C4-2B (cell line): ENCODE measurements at regions not wholly inside any gene's neighbourhood (a gene's known extent, or its start where the extent isn't known, plus 50 kb on each side); places are given as distances from the start of the nearest gene placed in this dataset.

Experiments
- CTCF ChIP-seq: fragments of 450-650 bp; conservative IDR thresholded peaks from 2 replicates; pipeline ENCODE4 v1.5.1; 2017; ENCODE audit warnings: mild to moderate bottlenecking
- ZFX ChIP-seq: fragments of 450-650 bp; IDR thresholded peaks from 2 replicates; pipeline ENCODE4 v1.6.1; 2017

DNA sequence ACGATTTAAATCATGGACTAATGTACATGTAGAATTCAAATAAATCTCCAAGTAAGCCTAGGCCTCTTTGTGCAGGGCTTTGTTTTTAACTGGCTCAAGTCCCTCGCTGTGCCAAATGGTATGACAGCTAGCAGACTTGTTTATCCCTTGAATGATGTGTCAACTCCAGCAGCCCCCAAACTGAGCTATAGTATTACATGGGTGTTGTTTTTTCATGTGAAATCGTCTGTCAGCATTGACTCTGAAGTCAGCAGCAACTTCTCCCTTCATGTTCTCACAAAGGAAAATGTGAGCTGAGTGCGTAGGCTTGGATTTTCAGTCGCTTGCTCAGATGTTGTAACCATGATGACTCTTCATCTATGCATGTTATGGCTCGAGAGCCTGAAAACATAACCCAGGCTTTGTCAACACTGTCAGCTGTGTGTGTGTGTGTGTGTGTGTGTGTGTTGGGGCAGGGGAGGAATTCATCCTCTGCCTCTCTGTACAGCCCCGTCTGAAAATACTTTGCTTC lies 73.3 kb downstream of the PTHLH start:
- TF ChIP-seq CTCF: no peak
- no peak for TF ChIP-seq ZFX
